SK-N-SH (cell line): ENCODE measurements at regions not wholly inside any gene's neighbourhood (a gene's known extent, or its start where the extent isn't known, plus 50 kb on each side); places are given as distances from the start of the nearest gene placed in this dataset.

Experiments
- CTCF ChIA-PET: fragments of 300-600, 350-600 bp; formaldehyde crosslinking; extraction: SDS; loops from one replicate; lab custom pipeline; 2021; lab: Yijun Ruan, JAX
- POLR2A ChIA-PET: fragments of 350-600 bp; sonication (Branson Sonifier 250); formaldehyde crosslinking; extraction: SDS; loops from one replicate; lab custom pipeline; 2020; ENCODE audit warnings: antibody characterized with exemption, inconsistent platforms; lab: Yijun Ruan, JAX
- DNase-seq: peaks from one replicate; pipeline ENCODE4 v3.0.0; 2012
- H2AFZ ChIP-seq: fragments of 200-600 bp; sonication (generic); 2 replicates; pipeline ENCODE4 v1.8.1; 2016; ENCODE audit warnings: antibody characterized with exemption, mild to moderate bottlenecking, low read depth
- H3F3A ChIP-seq: fragments of 200-600 bp; sonication (generic); replicated peaks from 2 replicates; pipeline ENCODE3; 2016; ENCODE audit warnings: antibody characterized with exemption, mild to moderate bottlenecking; ENCODE audit not compliant: insufficient read depth
- H3K27ac ChIP-seq, 2 experiments: fragments of 200-500 bp in 1 of 2; fragments of 200-600 bp in 1 of 2; sonication (Bioruptor generic) in 1 of 2; sonication (generic), shearing (Covaris generic) in 1 of 2; 2 replicates each; pipeline versions ENCODE4 v1.5.1 to v1.6.1; 2014 to 2016; ENCODE audit warnings: low read depth in 2 of 2, inconsistent platforms in 1 of 2, low read length in 1 of 2, mild to moderate bottlenecking in 1 of 2, mixed read lengths in 1 of 2
- H3K27me3 ChIP-seq: fragments of 200-600 bp; sonication (generic), shearing (Covaris generic); 2 replicates; pipeline ENCODE4 v1.6.1; 2016; ENCODE audit warnings: mixed run types; ENCODE audit not compliant: insufficient read depth
- H3K36me3 ChIP-seq, 2 experiments: fragments of 200-500 bp in 1 of 2; fragments of 200-600 bp in 1 of 2; sonication (Bioruptor generic) in 1 of 2; sonication (generic) in 1 of 2; replicated peaks in 1 of 2; 2 replicates each; pipeline versions ENCODE3 to v1.5.1; 2014 to 2016; ENCODE audit warnings: low read length in 1 of 2, mild to moderate bottlenecking in 1 of 2; ENCODE audit not compliant: insufficient read depth in 2 of 2, control insufficient read depth in 1 of 2
- H3K4me1 ChIP-seq, 2 experiments: fragments of 200-500 bp in 1 of 2; fragments of 200-600 bp in 1 of 2; sonication (Bioruptor generic) in 1 of 2; sonication (generic), shearing (Covaris generic) in 1 of 2; 2 replicates each; pipeline versions ENCODE4 v1.5.1 to v1.6.1; 2014 to 2016; ENCODE audit warnings: low read depth in 1 of 2, low read length in 1 of 2, mixed run types in 1 of 2; ENCODE audit not compliant: insufficient read depth in 2 of 2, control insufficient read depth in 1 of 2
- H3K4me2 ChIP-seq: fragments of 200-600 bp; sonication (generic), shearing (Covaris generic); 2 replicates; pipeline ENCODE4 v1.6.1; 2017; ENCODE audit warnings: mixed run types
- H3K4me3 ChIP-seq, 2 experiments: fragments of 200-500 bp in 1 of 2; fragments of 200-600 bp in 1 of 2; sonication (Bioruptor generic) in 1 of 2; sonication (generic), shearing (Covaris generic) in 1 of 2; 2 replicates each; pipeline versions ENCODE4 v1.5.1 to v1.8.1; 2014 to 2016; ENCODE audit warnings: low read depth in 2 of 2, inconsistent platforms in 1 of 2, low read length in 1 of 2, mild to moderate bottlenecking in 1 of 2, mixed read lengths in 1 of 2, moderate library complexity in 1 of 2
- H3K79me2 ChIP-seq: fragments of 200-600 bp; sonication (generic); 2 replicates; pipeline ENCODE4 v1.8.1; 2017; ENCODE audit warnings: mild to moderate bottlenecking; ENCODE audit not compliant: insufficient read depth
- H3K9ac ChIP-seq: fragments of 200-600 bp; sonication (generic); 2 replicates; pipeline ENCODE4 v1.6.1; 2017; ENCODE audit warnings: mixed run types
- H3K9me2 ChIP-seq: fragments of 200-600 bp; sonication (generic); 2 replicates; pipeline ENCODE4 v1.6.1; 2017; ENCODE audit warnings: mixed run types
- H3K9me3 ChIP-seq: fragments of 200-600 bp; sonication (generic); 2 replicates; pipeline ENCODE4 v1.6.1; 2017; ENCODE audit warnings: mixed run types, mild to moderate bottlenecking, moderate library complexity
- H4K20me1 ChIP-seq: fragments of 200-600 bp; sonication (generic); 2 replicates; pipeline ENCODE4 v1.6.1; 2017; ENCODE audit warnings: mild to moderate bottlenecking, mixed run types; ENCODE audit not compliant: insufficient read depth
- CHD2 ChIP-seq: fragments of 150-350 bp; IDR thresholded peaks from 2 replicates; pipeline ENCODE4 v1.6.1; 2018; ENCODE audit warnings: low read length; ENCODE audit not compliant: partially characterized antibody
- ELF1 ChIP-seq: IDR thresholded peaks from 2 replicates; pipeline ENCODE4 v1.4.0; 2012
- EP300 ChIP-seq, 2 experiments: IDR thresholded peaks; 2 replicates each; pipeline versions ENCODE4 v1.4.0 to v1.6.1; 2012; ENCODE audit warnings: borderline replicate concordance in 1 of 2, low read depth in 1 of 2, low read length in 1 of 2
- EZH2phosphoT487 ChIP-seq: fragments of 200-600 bp; sonication (generic); IDR thresholded peaks from 2 replicates; pipeline ENCODE4 v1.6.1; 2017; ENCODE audit warnings: low read depth, mixed run types, mild to moderate bottlenecking, antibody characterized with exemption, moderate library complexity, borderline replicate concordance
- FOSL2 ChIP-seq: IDR thresholded peaks from 2 replicates; pipeline ENCODE4 v1.4.0; 2012; ENCODE audit warnings: low read depth, mild to moderate bottlenecking, moderate library complexity, borderline replicate concordance
- GABPA ChIP-seq: IDR thresholded peaks from 2 replicates; pipeline ENCODE4 v1.4.0; 2012; ENCODE audit warnings: low read depth, mild to moderate bottlenecking
- GATA2 ChIP-seq: sonication (generic); formaldehyde crosslinking; IDR thresholded peaks from 2 replicates; pipeline ENCODE4 v1.5.0; 2020; ENCODE audit warnings: mild to moderate bottlenecking, missing genetic modification reagents
- JUND ChIP-seq: IDR thresholded peaks from 2 replicates; pipeline ENCODE4 v1.4.0; 2012
- MEF2A ChIP-seq: IDR thresholded peaks from 2 replicates; pipeline ENCODE4 v1.4.0; 2012; ENCODE audit warnings: low read depth, borderline replicate concordance
- NFIC ChIP-seq: IDR thresholded peaks from 2 replicates; pipeline ENCODE4 v1.4.0; 2012; ENCODE audit warnings: borderline replicate concordance
- RAD21 ChIP-seq: IDR thresholded peaks from 2 replicates; pipeline ENCODE4 v1.6.1; 2012; ENCODE audit warnings: mild to moderate bottlenecking, low read length
- RCOR1 ChIP-seq: fragments of 150-350 bp; IDR thresholded peaks from 2 replicates; pipeline ENCODE4 v1.6.1; 2017; ENCODE audit warnings: antibody characterized with exemption, low read length
- RFX5 ChIP-seq: IDR thresholded peaks from 2 replicates; pipeline ENCODE4 v1.6.1; 2012; ENCODE audit warnings: mild to moderate bottlenecking, improper control_type of control experiment, low read length
- SIN3A ChIP-seq: IDR thresholded peaks from 2 replicates; pipeline ENCODE4 v1.6.1; 2012; ENCODE audit warnings: low read depth, mild to moderate bottlenecking, low read length, moderate library complexity, borderline replicate concordance
- SMC3 ChIP-seq: IDR thresholded peaks from 2 replicates; pipeline ENCODE4 v1.6.1; 2012; ENCODE audit warnings: low read depth, low read length, improper control_type of control experiment
- TAF1 ChIP-seq: IDR thresholded peaks from 2 replicates; pipeline ENCODE4 v1.6.1; 2012; ENCODE audit warnings: low read depth, mild to moderate bottlenecking, low read length, moderate library complexity, borderline replicate concordance
- YY1 ChIP-seq: IDR thresholded peaks from 2 replicates; pipeline ENCODE4 v1.4.0; 2012; ENCODE audit warnings: low read depth, mild to moderate bottlenecking
- WGBS: methylation state at CpG from one replicate; pipeline ENCODE4 v1.1.6; 2017; ENCODE audit warnings: low lambda C conversion rate; 5-methylcytosine and 5-hydroxymethylcytosine counted together
- TF ChIP-seq, protein P1 (sequence below): IDR thresholded peaks from 2 replicates; pipeline ENCODE4; 2012
- TF ChIP-seq, protein P2 (sequence below): fragments of 200-600 bp; sonication (generic); IDR thresholded peaks from 2 replicates; pipeline ENCODE4 v1.6.1; 2017; ENCODE audit warnings: antibody characterized with exemption, mild to moderate bottlenecking, moderate library complexity
- TF ChIP-seq, protein P3 (sequence below): fragments of 150-350 bp; IDR thresholded peaks from 2 replicates; pipeline ENCODE4 v1.6.1; 2016; ENCODE audit warnings: mild to moderate bottlenecking, low read depth, low read length
- TF ChIP-seq, protein P4 (sequence below): IDR thresholded peaks from 2 replicates; pipeline ENCODE4 v1.4.0; 2012; ENCODE audit warnings: low read depth, borderline replicate concordance

DNA sequence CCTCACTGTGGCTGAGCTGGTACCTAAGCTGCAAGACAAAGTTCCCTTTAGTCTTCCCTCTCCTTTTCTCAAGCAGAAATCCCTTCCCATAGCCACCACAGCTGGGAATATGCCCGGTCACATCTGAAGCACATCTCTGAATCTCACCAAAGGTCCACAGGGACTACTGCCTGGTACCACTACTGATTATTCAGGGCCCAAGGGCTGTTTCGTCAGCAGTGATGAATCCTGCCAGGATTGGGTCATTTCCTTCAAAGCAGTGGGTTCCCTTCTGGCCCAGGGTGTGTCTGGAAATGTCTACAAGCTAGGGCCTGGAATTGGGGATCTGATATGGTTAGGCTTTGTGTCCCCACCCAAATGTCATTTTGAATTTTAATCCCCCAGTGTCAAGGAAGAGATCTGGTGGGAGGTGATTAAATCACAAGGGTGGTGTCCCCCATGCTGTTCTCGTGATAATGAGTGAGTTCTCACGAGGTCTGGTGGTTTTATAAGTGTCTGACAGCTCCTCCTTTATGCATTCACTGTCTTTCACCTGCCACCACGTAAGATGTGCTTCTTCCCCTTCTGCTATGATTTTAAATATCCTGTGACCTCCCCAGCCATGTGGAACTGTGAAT, 83.2 kb upstream of the FST start:
- H3K9me3 ChIP-seq: peaks cover 3% of the 10 kb centered on the region; the same call in 1 of the 2 replicates
- DNase-seq: no peak
- H3K27ac ChIP-seq: peak overlapping the region in 1 of 2 experiments; percentile 67; a peak in 2 of 4 replicates
- H3K4me3 ChIP-seq: no peak overlapping the region
- ChIA-PET POLR2A (no interaction called here), CTCF (no interaction called here)
- H3K9ac ChIP-seq: no peak overlapping the region
- H4K20me1 ChIP-seq: no peaks in the 10 kb centered on the region
- H3K4me2 ChIP-seq: 0 out of 2 replicates have a peak overlapping the region, but pooled peaks have one; percentile 25
- no peak for TF ChIP-seq GABPA
- TF ChIP-seq JUND: no peak
- TF ChIP-seq CHD2: no peak
- TF ChIP-seq ELF1: no peak
- TF ChIP-seq, protein P1, sequence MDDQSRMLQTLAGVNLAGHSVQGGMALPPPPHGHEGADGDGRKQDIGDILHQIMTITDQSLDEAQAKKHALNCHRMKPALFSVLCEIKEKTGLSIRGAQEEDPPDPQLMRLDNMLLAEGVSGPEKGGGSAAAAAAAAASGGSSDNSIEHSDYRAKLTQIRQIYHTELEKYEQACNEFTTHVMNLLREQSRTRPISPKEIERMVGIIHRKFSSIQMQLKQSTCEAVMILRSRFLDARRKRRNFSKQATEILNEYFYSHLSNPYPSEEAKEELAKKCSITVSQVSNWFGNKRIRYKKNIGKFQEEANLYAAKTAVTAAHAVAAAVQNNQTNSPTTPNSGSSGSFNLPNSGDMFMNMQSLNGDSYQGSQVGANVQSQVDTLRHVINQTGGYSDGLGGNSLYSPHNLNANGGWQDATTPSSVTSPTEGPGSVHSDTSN: no peak
- no peaks in the 10 kb centered on the region for H3K9me2 ChIP-seq
- peaks cover 0 to 7% of the 10 kb centered on the region in 2 experiments; a peak in 1 of 4 replicates for H3K4me1 ChIP-seq
- H3K36me3 ChIP-seq: no peaks in the 10 kb centered on the region
- peaks cover 14% of the 10 kb centered on the region for H3F3A ChIP-seq
- no peaks in the 10 kb centered on the region for H3K79me2 ChIP-seq
- no peaks in the 10 kb centered on the region for H3K27me3 ChIP-seq
- 66% methylated on average over 5 of the region's 5 CpGs for WGBS
- H2AFZ ChIP-seq: peak overlapping the region; percentile 48; the same call in 1 of the 2 replicates

DNA sequence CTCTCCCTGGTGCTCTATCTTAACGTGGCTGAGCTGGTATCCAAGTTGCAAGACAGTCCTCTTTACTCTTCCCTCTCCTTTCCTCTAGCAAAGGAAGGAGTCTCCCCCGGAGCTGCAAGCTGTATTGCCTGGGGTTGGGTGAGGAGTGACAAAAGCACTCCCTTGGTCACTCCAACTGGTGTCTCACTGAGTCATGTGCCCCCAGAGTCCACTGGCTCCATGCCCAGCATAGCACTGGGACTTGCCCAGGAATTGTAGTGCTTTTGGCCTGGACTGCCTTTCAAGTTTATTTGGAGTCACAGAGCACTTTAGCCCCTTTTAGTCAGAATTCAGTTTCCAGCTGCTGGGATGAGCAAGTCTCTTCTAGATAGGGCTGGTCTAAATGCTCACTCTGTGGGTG, 82.6 kb upstream of the FST start:
- 12% methylated on average over 2 of the region's 2 CpGs for WGBS
- H3K9me3 ChIP-seq: peaks cover 3% of the 10 kb centered on the region; the same call in 1 of the 2 replicates
- 0 out of 2 replicates have a peak overlapping the region, but pooled peaks have one; percentile 10 for H3K9ac ChIP-seq
- no peaks in the 10 kb centered on the region for H3K27me3 ChIP-seq
- no peak for DNase-seq
- POLR2A ChIA-PET: no interaction called here
- H3K36me3 ChIP-seq: no peaks in the 10 kb centered on the region
- H4K20me1 ChIP-seq: no peaks in the 10 kb centered on the region
- no peak overlapping the region for H3K4me3 ChIP-seq
- peaks cover 18% of the 10 kb centered on the region for H3F3A ChIP-seq
- peaks cover 0 to 8% of the 10 kb centered on the region in 2 experiments; a peak in 2 of 4 replicates for H3K4me1 ChIP-seq
- no peaks in the 10 kb centered on the region for H3K9me2 ChIP-seq
- H3K79me2 ChIP-seq: no peaks in the 10 kb centered on the region
- H3K4me2 ChIP-seq: 0 out of 2 replicates have a peak overlapping the region, but pooled peaks have one; percentile 25
- CTCF ChIA-PET: no interaction called here
- H3K27ac ChIP-seq: peak overlapping the region in 1 of 2 experiments; percentile 67; a peak in 2 of 4 replicates
- H2AFZ ChIP-seq: peak overlapping the region; percentile 30; the same call in 1 of the 2 replicates
- TF ChIP-seq, protein P2, sequence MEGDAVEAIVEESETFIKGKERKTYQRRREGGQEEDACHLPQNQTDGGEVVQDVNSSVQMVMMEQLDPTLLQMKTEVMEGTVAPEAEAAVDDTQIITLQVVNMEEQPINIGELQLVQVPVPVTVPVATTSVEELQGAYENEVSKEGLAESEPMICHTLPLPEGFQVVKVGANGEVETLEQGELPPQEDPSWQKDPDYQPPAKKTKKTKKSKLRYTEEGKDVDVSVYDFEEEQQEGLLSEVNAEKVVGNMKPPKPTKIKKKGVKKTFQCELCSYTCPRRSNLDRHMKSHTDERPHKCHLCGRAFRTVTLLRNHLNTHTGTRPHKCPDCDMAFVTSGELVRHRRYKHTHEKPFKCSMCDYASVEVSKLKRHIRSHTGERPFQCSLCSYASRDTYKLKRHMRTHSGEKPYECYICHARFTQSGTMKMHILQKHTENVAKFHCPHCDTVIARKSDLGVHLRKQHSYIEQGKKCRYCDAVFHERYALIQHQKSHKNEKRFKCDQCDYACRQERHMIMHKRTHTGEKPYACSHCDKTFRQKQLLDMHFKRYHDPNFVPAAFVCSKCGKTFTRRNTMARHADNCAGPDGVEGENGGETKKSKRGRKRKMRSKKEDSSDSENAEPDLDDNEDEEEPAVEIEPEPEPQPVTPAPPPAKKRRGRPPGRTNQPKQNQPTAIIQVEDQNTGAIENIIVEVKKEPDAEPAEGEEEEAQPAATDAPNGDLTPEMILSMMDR: no peak
- TF ChIP-seq, protein P3, sequence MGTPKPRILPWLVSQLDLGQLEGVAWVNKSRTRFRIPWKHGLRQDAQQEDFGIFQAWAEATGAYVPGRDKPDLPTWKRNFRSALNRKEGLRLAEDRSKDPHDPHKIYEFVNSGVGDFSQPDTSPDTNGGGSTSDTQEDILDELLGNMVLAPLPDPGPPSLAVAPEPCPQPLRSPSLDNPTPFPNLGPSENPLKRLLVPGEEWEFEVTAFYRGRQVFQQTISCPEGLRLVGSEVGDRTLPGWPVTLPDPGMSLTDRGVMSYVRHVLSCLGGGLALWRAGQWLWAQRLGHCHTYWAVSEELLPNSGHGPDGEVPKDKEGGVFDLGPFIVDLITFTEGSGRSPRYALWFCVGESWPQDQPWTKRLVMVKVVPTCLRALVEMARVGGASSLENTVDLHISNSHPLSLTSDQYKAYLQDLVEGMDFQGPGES: no peak
- TF ChIP-seq SIN3A (no peak), JUND (peak; percentile 26; the same call in 1 of the 2 replicates), YY1 (no peak), NFIC (peak; percentile 86), EP300 (IDR thresholded peaks at IDR 0.05; ENCODE audit: borderline replicate concordance in 1 of 2, low read depth in 1 of 2, low read length in 1 of 2) (peak in 1 of 2 experiments; percentile 29; a peak in 1 of 4 replicates), RFX5 (no peak), RAD21 (no peak), RCOR1 (no peak), TAF1 (no peak), MEF2A (0 out of 2 replicates have a peak, but pooled peaks have one; percentile 12), SMC3 (no peak), EZH2phosphoT487 (no peak), FOSL2 (0 out of 2 replicates have a peak, but pooled peaks have one; percentile 23), GATA2 (CRISPR knock-in tag) (no peak)
- TF ChIP-seq, protein P4, sequence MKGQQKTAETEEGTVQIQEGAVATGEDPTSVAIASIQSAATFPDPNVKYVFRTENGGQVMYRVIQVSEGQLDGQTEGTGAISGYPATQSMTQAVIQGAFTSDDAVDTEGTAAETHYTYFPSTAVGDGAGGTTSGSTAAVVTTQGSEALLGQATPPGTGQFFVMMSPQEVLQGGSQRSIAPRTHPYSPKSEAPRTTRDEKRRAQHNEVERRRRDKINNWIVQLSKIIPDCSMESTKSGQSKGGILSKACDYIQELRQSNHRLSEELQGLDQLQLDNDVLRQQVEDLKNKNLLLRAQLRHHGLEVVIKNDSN: peak; percentile 47; the same call in 1 of the 2 replicates
- TF ChIP-seq, protein P1: no peak
